Mucosa of rectum (tissue), 2 donors: ENCODE measurements at regions not wholly inside any gene's neighbourhood (a gene's known extent, or its start where the extent isn't known, plus 50 kb on each side); places are given as distances from the start of the nearest gene placed in this dataset.
"Not testable (repeated sequence)": the region's sequence is repeated elsewhere in the genome, so short reads cannot be mapped to it uniquely, and the experiment has no call there.

ENCODE experiments used
- H3K27ac ChIP-seq, 2 donors: one replicate each; pipeline ENCODE4 v1.7.0; 2013; ENCODE audit warnings: inconsistent platforms in 2 of 2, low read depth in 2 of 2, low read length in 2 of 2
- H3K27me3 ChIP-seq, 2 donors: one replicate each; pipeline ENCODE4 v1.7.0; 2013; ENCODE audit warnings: low read length in 2 of 2; ENCODE audit not compliant: control insufficient read depth in 2 of 2, insufficient read depth in 2 of 2
- H3K36me3 ChIP-seq, 2 donors: one replicate each; pipeline ENCODE4 v1.7.0; 2013; ENCODE audit warnings: low read length in 2 of 2; ENCODE audit not compliant: control insufficient read depth in 2 of 2, insufficient read depth in 2 of 2
- H3K4me1 ChIP-seq, 2 donors: one replicate each; pipeline ENCODE4 v1.7.0; 2013; ENCODE audit warnings: low read length in 2 of 2, mild to moderate bottlenecking in 1 of 2; ENCODE audit not compliant: control insufficient read depth in 2 of 2, insufficient read depth in 2 of 2
- H3K4me3 ChIP-seq, 2 donors: one replicate each; pipeline ENCODE4 v1.7.0; 2013; ENCODE audit warnings: low read length in 2 of 2
- H3K9ac ChIP-seq, 2 donors: one replicate each; pipeline ENCODE4 v1.7.0; 2013; ENCODE audit warnings: low read length in 2 of 2, low read depth in 1 of 2, mild to moderate bottlenecking in 1 of 2
- H3K9me3 ChIP-seq, 2 donors: one replicate each; pipeline ENCODE4 v1.7.0; 2013; ENCODE audit warnings: low read length in 2 of 2; ENCODE audit not compliant: control insufficient read depth in 2 of 2
- donor health status: healthy.
- donor health status: Normal muscosa, but diverticular disease.

- Histone ChIP-seq H3K27me3 (no peaks in the 10 kb centered on the region), H3K9ac (no peak overlapping the region), H3K4me1 (no peaks in the 10 kb centered on the region), H3K9me3 (no peaks in the 10 kb centered on the region), H3K27ac (no peak overlapping the region), H3K4me3 (no peak overlapping the region), H3K36me3 (no peaks in the 10 kb centered on the region)
Measured at GRCh38 chr6:76506808-76507207, 434.3 kb upstream of the IMPG1 start.

DNA sequence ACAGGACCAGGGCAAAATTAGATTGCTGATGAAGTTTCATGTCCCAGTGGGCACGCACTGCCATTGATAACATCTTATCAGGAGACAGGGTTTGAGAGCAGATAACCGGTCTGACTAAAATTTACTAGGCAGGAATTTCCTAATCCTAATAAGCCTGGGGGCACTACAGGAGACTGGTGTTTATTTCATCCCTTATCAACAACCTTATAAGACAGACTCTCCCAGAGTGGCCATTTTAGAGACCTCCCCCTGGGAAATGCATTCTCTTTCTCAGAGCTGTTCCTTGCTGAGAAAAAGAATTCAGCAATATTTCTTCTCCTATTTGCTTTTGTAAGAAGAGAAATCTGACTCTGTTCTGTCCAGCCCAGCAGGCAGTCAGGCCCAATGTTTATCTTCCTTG lies 423.4 kb upstream of the IMPG1 start:
- no peaks in the 10 kb centered on the region for H3K27me3 ChIP-seq
- no peak overlapping the region for H3K4me3 ChIP-seq
- H3K4me1 ChIP-seq = no peaks in the 10 kb centered on the region
- H3K9ac ChIP-seq = no peak overlapping the region
- H3K9me3 ChIP-seq = no peaks in the 10 kb centered on the region
- H3K36me3 ChIP-seq = no peaks in the 10 kb centered on the region
- H3K27ac ChIP-seq = no peak overlapping the region

DNA sequence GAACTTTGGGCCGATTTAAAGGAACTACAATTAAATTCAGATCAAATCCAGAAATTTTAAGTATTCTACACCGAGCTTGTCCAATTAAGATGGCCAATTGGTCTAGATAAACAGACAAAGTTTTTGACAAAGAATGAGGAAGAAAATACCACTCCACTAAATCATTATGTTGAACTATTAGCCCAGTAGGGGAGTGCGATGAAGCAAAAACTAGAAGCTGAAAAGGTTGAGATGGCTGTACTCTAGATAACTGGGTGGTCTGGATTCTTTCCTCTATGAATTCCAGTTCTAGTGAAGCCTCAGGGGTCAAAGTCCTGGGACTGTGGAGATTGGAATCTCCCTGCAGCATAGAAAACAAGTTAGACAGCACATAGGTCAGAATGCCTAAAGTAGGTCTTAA lies 418.9 kb upstream of the IMPG1 start:
- H3K27me3 ChIP-seq, H3K36me3 ChIP-seq, H3K9me3 ChIP-seq, H3K4me3 ChIP-seq, H3K4me1 ChIP-seq, H3K9ac ChIP-seq, H3K27ac ChIP-seq: not testable (repeated sequence)

- Histone ChIP-seq H3K27ac (no peak overlapping the region), H3K36me3 (no peaks in the 10 kb centered on the region), H3K9ac (no peak overlapping the region), H3K9me3 (no peaks in the 10 kb centered on the region), H3K4me1 (no peaks in the 10 kb centered on the region), H3K4me3 (no peak overlapping the region), H3K27me3 (no peaks in the 10 kb centered on the region)
Measured at GRCh38 chr6:76490456-76490855, 418.0 kb upstream of the IMPG1 start.

DNA sequence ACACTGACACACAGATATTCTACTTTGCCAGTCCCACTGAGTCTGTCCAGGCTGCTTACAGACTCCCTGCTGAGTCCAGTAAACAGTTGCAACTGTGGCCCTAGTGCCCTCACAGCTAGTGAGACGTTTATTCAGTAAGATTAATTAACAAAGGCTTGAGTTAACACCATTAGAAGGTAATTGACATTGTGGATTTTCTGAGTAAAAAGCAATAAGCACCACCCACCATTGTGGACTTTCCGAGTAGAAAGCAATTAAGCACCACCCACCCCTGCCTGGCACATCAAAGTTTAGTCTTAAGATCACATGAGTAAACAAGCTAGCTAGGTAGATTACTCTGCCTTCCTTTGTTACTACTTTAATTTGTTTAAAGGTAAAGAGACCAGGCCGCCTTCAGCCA lies 408.6 kb upstream of the IMPG1 start:
- H3K4me3 ChIP-seq = no peak overlapping the region
- no peaks in the 10 kb centered on the region for H3K27me3 ChIP-seq
- H3K4me1 ChIP-seq = no peaks in the 10 kb centered on the region
- no peaks in the 10 kb centered on the region for H3K36me3 ChIP-seq
- H3K9me3 ChIP-seq = peaks cover 0 to 4% of the 10 kb centered on the region in 2 donors
- H3K9ac ChIP-seq = no peak overlapping the region
- no peak overlapping the region for H3K27ac ChIP-seq

GRCh38 chr6:76472858-76473257 lies 400.4 kb upstream of the IMPG1 start:
- Histone ChIP-seq H3K9me3 (peaks cover 0 to 4% of the 10 kb centered on the region in 2 donors), H3K36me3 (no peaks in the 10 kb centered on the region), H3K27me3 (no peaks in the 10 kb centered on the region), H3K27ac (no peak overlapping the region), H3K4me1 (no peaks in the 10 kb centered on the region), H3K4me3 (no peak overlapping the region), H3K9ac (no peak overlapping the region)

DNA sequence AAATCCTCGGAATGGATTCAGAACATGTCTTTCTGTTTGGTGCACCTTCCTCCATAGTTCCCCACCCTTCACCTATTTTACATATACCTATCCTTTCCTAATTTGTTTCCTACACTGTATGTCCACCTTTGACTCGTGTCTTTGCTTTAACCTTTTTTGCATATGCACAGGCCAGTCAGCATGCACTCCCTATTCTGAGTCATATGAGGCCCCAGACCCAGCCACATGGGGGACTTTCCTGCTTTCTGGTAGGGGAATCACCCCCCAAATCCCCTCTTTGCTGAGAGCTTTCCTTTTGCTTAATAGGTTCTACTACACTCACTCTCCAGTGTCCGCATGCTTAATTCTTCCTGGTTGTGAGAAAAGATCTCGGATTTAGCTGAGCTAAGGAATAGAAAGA lies 393.8 kb upstream of the IMPG1 start:
- no peaks in the 10 kb centered on the region for H3K4me1 ChIP-seq
- no peak overlapping the region for H3K27ac ChIP-seq
- H3K4me3 ChIP-seq = no peak overlapping the region

DNA sequence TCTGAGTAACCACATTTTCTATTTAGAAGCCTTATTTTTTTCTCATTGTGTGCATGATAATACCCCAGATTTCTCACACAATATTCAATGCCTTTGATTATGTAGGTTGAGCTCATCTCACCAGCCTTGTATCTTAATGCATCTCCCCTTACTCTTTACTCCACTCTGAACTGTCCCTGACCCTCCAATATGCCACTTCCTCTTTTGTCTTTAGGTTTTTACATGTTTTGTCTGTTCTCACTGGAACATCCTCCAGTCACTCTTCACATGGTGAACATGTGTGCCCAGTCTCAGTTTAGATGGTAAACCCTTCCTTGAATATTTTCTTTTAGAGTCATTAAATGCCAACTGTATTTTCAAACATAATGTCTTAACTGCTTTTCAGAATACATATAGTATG lies 392.9 kb upstream of the IMPG1 start:
- Histone ChIP-seq H3K36me3 (no peaks in the 10 kb centered on the region), H3K9ac (no peak overlapping the region), H3K4me3 (no peak overlapping the region), H3K9me3 (no peaks in the 10 kb centered on the region), H3K27ac (no peak overlapping the region), H3K27me3 (no peaks in the 10 kb centered on the region), H3K4me1 (no peaks in the 10 kb centered on the region)

More for the DNA sequence above, 393.8 kb upstream of the IMPG1 start:
- no peaks in the 10 kb centered on the region for H3K9me3 ChIP-seq
- H3K36me3 ChIP-seq = no peaks in the 10 kb centered on the region
- H3K9ac ChIP-seq = no peak overlapping the region
- no peaks in the 10 kb centered on the region for H3K27me3 ChIP-seq

GRCh38 chr6:76453270-76453669 lies 380.8 kb upstream of the IMPG1 start:
- no peak overlapping the region for H3K9ac ChIP-seq
- no peaks in the 10 kb centered on the region for H3K36me3 ChIP-seq
- no peaks in the 10 kb centered on the region for H3K9me3 ChIP-seq
- H3K4me1 ChIP-seq = no peaks in the 10 kb centered on the region
- H3K27me3 ChIP-seq = no peaks in the 10 kb centered on the region
- H3K4me3 ChIP-seq = no peak overlapping the region
- no peak overlapping the region for H3K27ac ChIP-seq

DNA sequence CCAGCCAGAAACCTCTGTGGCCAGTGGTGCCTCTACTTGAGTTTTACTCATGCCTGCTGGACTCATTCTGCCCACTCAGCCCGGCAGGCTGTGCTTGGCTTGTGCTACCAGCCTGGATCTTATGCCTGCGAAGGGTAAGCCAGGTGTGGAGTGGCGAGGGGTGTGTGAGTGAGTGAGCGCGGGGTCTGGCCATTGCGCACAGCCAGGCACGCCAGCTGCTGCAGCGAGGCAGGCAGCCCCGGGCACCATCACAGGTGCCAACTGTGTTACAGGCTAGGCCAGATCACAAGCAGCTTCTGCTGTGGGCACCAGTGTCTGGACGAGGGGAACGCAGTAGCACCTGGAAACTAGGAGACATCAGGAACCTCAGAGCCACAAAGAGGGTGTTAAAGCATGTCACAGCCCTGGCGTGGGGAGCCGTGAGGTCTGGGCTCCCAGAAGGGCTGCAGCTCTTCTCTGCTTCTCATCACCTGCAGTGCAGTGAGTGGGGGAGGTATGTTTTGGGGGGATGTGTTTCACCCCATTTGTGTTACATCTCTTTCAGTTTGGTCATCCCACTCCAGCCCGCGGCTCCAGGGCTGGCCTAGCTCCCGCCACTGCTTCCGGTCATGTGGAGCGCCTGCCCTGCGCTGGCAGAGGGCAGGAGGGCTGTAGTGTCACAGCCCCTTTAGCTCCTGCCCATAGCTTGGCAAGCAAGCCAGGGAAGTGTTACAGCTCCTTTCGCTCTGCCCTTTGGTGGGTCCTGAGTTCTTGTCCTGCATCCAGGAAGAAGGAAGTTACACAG lies 379.7 kb upstream of the IMPG1 start:
- Histone ChIP-seq H3K27me3 (no peaks in the 10 kb centered on the region), H3K9ac (no peak overlapping the region), H3K36me3 (no peaks in the 10 kb centered on the region), H3K27ac (no peak overlapping the region), H3K4me3 (no peak overlapping the region), H3K4me1 (no peaks in the 10 kb centered on the region), H3K9me3 (no peaks in the 10 kb centered on the region)
